SKM-1 (cell line): ENCODE measurements at regions not wholly inside any gene's neighbourhood (a gene's known extent, or its start where the extent isn't known, plus 50 kb on each side); places are given as distances from the start of the nearest gene placed in this dataset.

Source experiments
- DNase-seq: peaks from one replicate; lab custom pipeline; 2025; ENCODE audit not compliant: unreplicated experiment; lab: John Stamatoyannopoulos, UW

DNA sequence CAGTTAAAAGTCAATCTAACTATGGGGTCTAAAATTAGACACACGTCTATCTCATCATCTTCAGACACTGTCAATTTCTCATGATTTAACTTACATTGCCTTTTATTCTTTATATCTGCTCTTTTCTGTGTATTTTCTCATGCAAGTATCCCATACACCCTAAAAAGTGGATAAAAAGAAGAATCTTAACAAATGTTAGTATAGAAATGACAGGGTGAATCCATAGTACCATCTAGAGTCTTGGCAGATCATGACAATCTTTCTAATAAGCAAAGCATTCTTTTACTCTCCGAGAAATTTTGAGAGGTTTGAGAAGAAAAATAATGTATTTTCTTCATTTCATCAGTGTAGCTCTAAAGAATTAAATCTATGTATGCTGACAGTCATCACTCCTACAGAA is 382.7 kb downstream of the C6orf118 start:
- no peak for DNase-seq

DNA sequence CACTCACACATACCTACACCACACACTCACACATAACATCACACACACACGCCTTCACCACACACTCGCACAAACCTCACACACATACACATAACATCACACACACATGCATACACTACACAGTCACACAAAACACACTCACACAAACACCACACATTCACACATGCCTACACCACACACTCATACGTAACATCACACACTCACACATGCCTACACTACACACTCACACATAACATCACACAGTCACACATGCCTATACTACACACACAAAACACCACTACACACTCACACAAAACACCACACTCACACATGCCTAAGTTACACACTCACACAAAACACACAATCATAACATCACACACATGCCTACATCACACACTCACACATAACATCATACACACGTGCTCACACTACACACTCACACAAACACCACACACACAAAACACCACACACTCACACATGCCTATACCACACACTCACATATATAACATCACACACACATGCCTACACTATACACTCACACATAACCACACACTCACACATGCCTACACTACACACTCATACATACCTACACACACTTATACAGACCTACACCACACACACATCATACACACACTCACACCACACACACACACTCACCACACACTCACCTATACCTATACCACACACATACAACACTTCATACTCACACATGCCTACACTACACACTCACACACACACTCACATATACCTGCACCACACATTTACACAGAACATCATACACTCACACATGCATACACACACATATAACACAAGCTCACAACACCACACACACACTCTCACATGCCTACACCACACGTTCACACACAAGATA is 383.5 kb downstream of the C6orf118 start:
- DNase-seq: no peak

DNA sequence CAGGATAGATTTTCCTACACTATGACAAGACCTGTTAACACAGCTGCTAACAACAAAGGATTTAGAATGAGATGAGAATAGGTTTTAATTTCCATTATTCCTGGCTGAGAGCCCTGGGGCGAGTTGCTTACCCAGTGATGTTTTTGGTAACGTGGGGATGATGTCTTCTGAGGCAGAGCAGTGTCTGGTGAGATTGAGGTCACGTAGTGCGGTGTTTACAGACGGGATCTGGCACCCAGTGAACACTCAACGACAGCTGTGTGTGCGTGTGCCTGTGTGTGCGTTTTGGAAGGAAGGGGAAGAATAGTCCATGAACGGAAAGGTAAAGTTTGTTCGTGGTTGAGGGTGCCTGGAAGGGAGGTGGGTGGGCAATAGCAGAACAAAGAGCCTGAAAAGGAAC is 384.7 kb downstream of the C6orf118 start:
- DNase-seq: no peak

DNA sequence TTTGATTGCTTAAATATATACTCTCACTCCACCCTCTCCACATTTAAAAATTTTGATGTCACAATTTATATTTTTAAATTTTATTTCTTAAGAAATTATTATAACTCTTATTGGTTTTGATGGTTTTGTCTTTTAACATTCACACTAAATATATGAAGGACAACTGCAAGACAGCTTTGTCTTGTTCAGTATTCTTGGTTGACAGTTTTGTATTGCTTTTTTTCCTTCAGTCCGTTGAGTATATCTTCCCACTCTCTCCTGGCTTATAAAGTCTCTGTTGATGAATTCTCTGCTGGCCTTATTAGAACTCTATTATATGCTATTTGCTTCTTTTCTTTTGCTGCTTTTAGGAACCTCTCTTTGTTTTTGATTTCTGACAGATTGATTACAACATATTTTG is 392.2 kb downstream of the C6orf118 start:
- DNase-seq: no peak

- DNase-seq: no peak
Measured at GRCh38 chr6:164916087-164916486, 393.3 kb downstream of the C6orf118 start.

DNA sequence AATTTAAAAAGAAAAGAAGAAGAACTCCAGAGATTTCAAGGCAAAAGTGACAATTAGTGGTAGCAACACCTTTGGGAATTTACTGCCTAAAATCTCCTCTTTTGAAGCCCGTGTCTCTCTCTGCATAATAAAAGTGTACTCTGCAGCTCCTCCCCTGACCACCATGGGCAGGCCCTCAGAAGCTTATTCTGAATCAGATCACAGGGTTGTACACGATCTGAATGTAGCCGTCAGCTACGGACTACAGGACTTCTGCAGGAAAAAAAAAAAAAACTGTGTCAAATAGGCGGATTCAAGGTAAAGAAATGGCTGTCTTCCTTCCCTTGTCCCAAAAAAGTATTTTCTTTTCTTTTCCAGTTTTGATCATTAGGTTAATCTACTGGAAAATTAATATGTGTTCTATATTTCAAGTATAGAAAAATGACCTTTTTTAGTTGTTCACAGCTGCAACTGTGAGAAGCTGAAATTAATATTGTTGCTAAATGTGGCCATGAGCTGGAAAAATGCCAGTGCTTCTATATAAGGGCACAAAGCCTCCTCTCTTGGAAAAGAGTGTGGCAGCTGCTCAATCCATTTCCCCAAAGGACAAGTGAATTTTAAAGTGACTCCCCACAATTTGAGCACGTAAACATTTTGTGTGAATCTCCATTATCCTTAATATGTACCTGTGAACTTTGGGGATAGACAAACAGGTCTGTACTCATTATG is 397.4 kb downstream of the C6orf118 start:
- no peak for DNase-seq

- no peak for DNase-seq
Measured at GRCh38 chr6:164911151-164911550, 398.3 kb downstream of the C6orf118 start.

DNA sequence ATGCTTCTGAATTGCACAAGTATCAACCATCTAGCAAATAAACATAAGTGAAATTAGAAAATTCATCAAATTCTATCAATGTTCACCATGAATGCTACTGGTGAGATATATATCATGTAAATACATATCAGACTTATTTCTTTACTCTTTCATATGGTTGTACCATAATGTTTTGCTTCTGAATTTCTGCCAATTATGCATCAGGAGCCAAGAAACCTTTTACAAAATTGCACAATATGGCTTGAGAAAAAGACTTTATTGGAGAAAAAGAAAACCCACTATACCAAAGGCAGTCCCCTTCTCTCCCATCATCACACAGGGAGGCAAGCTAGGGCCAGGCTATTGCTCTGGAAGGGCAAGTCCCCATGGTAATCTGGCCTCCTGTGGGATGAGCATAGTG is 402.6 kb downstream of the C6orf118 start:
- DNase-seq: no peak

DNA sequence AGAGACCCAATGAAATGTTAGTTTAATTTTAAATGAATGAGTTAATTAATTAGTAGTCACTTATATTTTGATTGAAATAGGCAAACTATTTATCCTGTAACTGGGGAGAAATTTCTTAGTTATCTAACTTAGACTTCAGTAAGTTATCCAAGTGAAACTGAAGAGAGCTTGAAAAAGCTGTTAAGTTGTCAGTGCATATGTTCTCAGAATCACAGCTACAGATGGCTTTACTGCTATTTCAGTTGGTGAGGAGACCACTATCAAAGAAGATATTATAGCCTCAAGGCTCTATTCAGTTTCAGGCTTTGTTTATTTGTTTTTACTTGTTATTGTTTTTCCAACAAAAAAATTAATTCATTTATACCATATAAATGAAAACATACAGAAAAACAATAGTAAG is 404.1 kb downstream of the C6orf118 start:
- no peak for DNase-seq

DNA sequence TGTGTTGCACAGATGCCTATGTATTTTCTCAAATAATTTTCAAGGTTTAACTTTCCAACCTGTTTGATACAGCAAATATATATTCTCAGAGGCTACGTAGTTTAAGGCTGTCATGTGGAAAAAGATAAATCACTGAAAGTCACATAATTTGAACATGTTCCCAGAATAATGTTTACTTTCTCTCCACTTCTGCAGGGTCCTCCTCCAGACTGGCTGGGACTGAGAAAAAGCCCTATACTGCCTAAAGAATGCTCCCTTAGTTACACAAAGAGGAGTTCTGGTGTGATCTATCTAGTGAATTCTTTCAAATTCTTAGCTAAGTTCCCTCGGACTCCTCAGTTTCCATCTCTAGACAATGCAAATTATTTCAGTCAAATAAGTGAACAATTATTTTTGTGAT is 411.0 kb downstream of the C6orf118 start:
- DNase-seq: no peak

DNA sequence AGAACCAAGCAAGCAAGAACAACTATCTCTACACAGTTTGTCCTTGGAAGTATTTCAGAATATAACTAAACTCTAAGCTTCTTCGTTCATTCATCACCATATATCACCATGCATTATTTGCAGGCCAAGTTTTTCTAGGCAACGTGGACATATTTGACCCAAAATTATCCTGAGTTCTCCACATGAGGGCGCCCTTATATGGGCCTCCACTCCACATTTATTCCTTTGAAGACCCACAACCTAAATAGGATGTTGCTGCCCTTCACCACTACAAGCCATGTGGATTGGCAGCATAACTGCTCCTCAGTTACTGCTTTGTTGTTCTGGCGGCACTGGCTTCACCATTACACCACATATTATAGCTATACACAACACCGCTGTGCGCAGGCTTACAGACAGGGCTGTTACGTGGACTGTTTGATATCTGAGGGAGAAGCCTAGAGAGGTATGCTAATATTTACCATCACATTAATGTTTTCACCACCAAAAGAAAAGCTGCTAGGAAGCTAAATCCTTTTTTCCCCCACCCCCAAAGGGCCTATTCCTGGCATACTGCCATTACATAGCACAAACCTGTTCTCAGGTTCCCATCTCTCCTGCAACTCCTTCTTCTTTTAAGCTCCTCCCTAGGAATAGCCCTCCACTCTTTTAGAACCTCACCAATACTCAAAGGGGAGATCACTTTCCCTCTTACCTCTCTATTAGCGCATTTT is 411.7 kb downstream of the C6orf118 start:
- no peak for DNase-seq

DNA sequence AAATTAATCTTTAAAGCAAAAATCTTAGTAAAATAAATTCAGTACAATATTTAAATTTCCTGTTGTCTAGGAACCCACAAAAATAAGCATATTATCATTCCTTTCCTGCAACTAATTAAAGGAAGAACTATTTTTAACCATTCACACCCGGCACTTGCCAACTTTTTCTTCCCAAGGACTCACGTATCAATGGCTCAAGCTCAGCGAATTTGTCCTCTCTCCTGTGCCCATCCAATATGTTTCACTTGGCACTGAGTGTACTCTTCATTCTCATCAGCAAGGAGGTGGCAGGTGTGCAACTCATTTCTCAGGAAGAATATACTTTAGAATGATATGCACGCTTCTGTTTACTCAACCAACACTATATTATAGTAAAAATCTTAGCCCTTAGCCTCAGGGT is 419.4 kb downstream of the C6orf118 start:
- DNase-seq: no peak

DNA sequence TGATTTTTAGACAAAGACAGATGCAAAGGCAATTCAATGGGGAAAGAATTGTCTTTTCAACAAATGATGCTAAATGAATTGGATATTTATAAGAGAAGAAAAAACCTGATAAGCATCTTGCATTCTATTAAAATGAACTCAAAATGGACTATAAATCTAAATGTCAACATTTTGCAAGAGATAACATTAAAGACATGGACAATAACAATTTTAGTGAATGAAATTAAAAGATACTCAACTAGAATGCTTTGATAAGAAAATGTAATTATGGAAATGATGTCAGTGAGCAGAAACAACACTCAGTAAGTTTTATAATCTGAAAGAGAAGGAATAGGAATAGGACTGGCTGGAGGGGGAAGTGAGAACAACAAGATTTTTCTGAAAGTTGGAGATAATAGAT is 421.7 kb downstream of the C6orf118 start:
- no peak for DNase-seq

DNA sequence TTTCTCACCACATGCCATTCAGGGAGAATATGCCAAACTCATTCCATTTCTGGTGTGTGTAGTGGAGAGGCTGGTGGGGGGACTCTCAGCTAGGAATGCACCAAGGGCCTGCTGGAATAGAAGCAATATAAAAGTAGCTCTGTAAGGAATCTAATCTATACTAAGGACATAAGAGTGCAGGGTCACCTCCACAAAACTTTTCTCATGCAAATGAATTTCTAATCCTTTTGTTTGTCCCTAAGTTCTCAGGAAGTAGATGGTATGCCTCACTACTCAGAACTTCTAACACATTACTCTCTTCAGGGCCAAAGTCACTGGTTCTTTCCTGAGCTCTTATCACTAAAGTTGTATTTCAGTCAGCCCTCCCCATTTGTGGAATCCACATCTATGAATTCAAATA is 427.2 kb downstream of the C6orf118 start:
- no peak for DNase-seq

DNA sequence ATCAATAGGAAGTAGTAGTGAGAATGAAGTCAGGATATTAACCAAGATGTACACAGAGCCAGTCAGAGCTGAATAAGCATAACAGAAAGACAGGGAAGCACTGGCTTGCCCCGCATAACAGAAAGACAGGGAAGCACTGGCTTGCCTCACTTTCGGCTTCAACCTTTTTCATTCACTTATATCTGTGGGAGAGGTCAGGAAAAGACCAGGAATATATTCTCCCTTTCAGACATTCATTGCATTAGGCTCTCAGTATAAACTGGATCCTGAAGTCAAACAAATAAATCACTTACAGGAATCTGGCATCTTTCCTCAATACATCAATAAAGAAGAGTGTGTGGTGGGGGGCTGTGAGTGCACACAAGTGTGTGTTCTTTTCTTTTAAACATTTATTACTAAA is 437.6 kb downstream of the C6orf118 start:
- DNase-seq: no peak

DNA sequence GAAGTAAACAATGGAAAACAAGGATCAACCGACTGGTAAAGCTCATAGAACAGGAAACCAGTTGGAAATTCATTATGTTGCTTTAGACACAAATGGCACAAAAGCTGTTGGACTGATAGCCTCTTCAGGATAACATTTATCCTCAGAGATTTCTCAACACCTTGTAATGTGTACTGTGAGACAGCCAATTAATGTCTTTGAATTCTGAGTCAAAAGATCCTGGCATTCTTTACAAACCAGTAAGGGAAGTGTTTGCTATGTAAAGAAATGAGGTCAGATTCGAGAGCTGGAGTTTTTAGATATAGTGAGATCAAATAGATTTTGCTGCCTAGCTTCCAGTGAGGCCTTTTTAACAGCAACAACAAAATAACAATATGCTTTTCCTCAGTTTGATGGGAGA is 439.2 kb downstream of the C6orf118 start:
- DNase-seq: no peak

DNA sequence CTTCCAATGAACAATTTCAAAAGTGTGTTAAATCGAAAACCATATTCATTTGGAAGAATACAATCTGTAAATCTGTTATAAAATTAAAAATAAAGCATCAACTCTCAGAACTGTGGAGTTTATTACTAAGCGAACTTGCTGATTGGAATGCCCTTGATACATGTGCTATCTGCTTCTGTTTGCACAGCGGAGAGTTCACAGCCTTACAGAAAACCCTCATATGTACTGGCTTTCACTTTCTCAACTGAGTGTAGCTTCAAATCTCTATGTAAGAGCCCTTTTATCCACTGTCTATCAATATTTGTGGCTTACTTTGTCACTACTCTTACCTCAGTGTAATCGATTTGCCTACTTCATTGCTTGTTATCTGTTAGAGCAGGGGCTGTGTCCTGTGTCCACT is 447.4 kb downstream of the C6orf118 start:
- DNase-seq: no peak

- DNase-seq: no peak
Measured at GRCh38 chr6:164859816-164860215, 449.6 kb downstream of the C6orf118 start.

- no peak for DNase-seq
Measured at GRCh38 chr6:164856138-164856537, 453.3 kb downstream of the C6orf118 start.

- DNase-seq: no peak
Measured at GRCh38 chr6:164855281-164855680, 454.1 kb downstream of the C6orf118 start.

DNA sequence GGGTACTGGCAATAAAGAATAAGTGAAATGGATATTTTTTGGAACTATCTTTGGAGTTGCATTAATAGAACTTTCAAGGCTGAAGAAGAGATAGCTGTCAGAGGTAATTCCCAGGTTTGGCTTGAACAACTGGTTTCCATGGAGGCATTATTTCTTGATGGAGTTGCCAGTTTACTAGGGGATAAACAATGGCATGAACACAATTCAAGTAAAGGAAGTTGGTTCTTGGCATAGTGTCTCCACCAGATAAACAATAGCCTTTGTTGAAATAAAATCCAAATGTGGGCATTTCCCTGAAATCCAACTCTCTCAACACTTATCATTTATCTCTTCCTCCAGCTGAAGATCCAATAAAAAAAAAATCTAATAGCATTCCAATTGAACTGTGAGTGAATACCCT is 454.9 kb downstream of the C6orf118 start:
- DNase-seq: no peak

- no peak for DNase-seq
Measured at GRCh38 chr6:164845773-164846172, 463.6 kb downstream of the C6orf118 start.
